Transverse colon (tissue), 4 donors: ENCODE measurements at regions not wholly inside any gene's neighbourhood (a gene's known extent, or its start where the extent isn't known, plus 50 kb on each side); places are given as distances from the start of the nearest gene placed in this dataset.

ENCODE experiments used
- DNase-seq: peaks from one replicate; pipeline ENCODE4 v3.0.0-alpha.2; 2019
- H3K27ac ChIP-seq, 4 donors: fragments of 200-600 bp; sonication (generic); 2 replicates each; pipeline ENCODE4 v1.5.1; 2016 to 2018; ENCODE audit warnings: inconsistent platforms in 4 of 4
- H3K27me3 ChIP-seq: fragments of 200-600 bp; sonication (generic); 2 replicates; pipeline ENCODE4 v1.5.1; 2017; ENCODE audit warnings: inconsistent platforms
- H3K36me3 ChIP-seq, 4 donors: fragments of 200-600 bp; sonication (generic); 2 replicates each; pipeline ENCODE4 v1.5.1; 2017 to 2019; ENCODE audit warnings: inconsistent platforms in 4 of 4
- H3K4me1 ChIP-seq, 4 donors: fragments of 200-600 bp; sonication (generic); 2 replicates each; pipeline ENCODE4 v1.5.1; 2017 to 2020; ENCODE audit warnings: inconsistent platforms in 4 of 4
- H3K4me3 ChIP-seq, 4 donors: fragments of 200-600 bp; sonication (generic); 1 replicate in 1 of 4; 2 replicates in 3 of 4; pipeline versions ENCODE4 v1.5.1 to v1.6.1; 2017 to 2019; ENCODE audit warnings: inconsistent platforms in 4 of 4
- H3K9me3 ChIP-seq, 2 donors: fragments of 200-600 bp; sonication (generic); 2 replicates each; pipeline ENCODE4 v1.5.1; 2017 to 2019; ENCODE audit warnings: inconsistent platforms in 2 of 2
- EP300 ChIP-seq: sonication (generic); formaldehyde crosslinking; IDR thresholded peaks from one replicate; pipeline ENCODE4 v1.6.1; 2017; ENCODE audit warnings: antibody characterized with exemption, low read depth
- POLR2A ChIP-seq: fragments of 450-650 bp; IDR thresholded peaks from one replicate; pipeline ENCODE4 v1.6.1; 2016; ENCODE audit warnings: antibody characterized with exemption, mild to moderate bottlenecking, moderate library complexity
- POLR2AphosphoS5 ChIP-seq, 3 donors: sonication (generic); formaldehyde crosslinking; IDR thresholded peaks; one replicate each; pipeline ENCODE4 v1.6.1; 2016; ENCODE audit warnings: antibody characterized with exemption in 3 of 3
- WGBS, 2 donors: methylation state at CpG; one replicate each; pipeline ENCODE4 v1.1.5; 2018; ENCODE audit warnings: low coverage in 1 of 2; 5-methylcytosine and 5-hydroxymethylcytosine counted together
- in situ Hi-C, 4 donors: fragments of 200-750 bp; cut with MboI; loops; one replicate each; pipeline versions ENCODE4 v1.15.0 to v1.15.1; 2017; ENCODE audit warnings: low sequenced_read_pairs in 3 of 4, low pct_ligation_motif_present in 1 of 4, low pct_unique_long_range_greater_than_20kb in 1 of 4
- intact Hi-C: fragments of 100-400 bp; cut with DNase I; formaldehyde crosslinking; loops from one replicate; pipeline ENCODE4 v1.15.1; 2023; ENCODE audit warnings: low total_unique reads
- TF ChIP-seq, protein P1 (sequence below), 5 experiments: fragments of 200-600 bp in 3 of 5; fragments of 450-650 bp in 2 of 5; sonication (generic) in 3 of 5; IDR thresholded peaks; 1 replicate in 2 of 5; 2 replicates in 3 of 5; pipeline ENCODE4 v1.5.1; 2016 to 2017; ENCODE audit warnings: antibody characterized with exemption in 5 of 5, inconsistent platforms in 3 of 5, mild to moderate bottlenecking in 2 of 5, moderate library complexity in 1 of 5

DNA sequence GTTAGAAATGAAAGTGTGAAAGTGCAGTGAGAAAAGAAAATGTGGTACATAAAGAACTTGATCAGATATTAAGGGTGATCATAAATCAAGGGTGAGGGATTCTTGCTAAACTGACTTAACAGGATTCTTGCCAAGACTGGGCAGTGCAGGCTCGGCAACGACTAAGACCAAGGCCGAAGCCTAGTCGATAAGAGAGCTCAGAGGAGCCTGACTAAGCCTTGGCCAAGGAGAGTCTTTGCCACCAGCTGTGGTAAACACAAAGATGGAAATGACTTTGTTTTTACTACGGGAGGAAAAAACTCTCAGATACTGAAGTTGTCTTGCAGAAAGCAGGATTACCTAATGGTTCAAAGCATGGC lies 196.6 kb downstream of the LY86 start:
- Histone ChIP-seq H3K27ac (no peak overlapping the region), H3K36me3 (no peaks in the 10 kb centered on the region), H3K4me3 (no peak overlapping the region), H3K27me3 (no peaks in the 10 kb centered on the region), H3K4me1 (peaks cover 0 to 15% (median 0%) of the 10 kb centered on the region in 4 donors), H3K9me3 (no peaks in the 10 kb centered on the region)
- 80 to 91% methylated on average over 1 to 5 of the region's 5 CpGs for WGBS, 2 donors
- intact Hi-C loops (no loop called here), in situ Hi-C loops (no loop called here)
- DNase-seq, result no peak
- TF ChIP-seq POLR2AphosphoS5 (IDR thresholded peaks at IDR 0.05) (no peak), EP300 (no peak), POLR2A (no peak)
- TF ChIP-seq, protein P1, sequence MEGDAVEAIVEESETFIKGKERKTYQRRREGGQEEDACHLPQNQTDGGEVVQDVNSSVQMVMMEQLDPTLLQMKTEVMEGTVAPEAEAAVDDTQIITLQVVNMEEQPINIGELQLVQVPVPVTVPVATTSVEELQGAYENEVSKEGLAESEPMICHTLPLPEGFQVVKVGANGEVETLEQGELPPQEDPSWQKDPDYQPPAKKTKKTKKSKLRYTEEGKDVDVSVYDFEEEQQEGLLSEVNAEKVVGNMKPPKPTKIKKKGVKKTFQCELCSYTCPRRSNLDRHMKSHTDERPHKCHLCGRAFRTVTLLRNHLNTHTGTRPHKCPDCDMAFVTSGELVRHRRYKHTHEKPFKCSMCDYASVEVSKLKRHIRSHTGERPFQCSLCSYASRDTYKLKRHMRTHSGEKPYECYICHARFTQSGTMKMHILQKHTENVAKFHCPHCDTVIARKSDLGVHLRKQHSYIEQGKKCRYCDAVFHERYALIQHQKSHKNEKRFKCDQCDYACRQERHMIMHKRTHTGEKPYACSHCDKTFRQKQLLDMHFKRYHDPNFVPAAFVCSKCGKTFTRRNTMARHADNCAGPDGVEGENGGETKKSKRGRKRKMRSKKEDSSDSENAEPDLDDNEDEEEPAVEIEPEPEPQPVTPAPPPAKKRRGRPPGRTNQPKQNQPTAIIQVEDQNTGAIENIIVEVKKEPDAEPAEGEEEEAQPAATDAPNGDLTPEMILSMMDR (IDR thresholded peaks at IDR 0.05), result no peak

DNA sequence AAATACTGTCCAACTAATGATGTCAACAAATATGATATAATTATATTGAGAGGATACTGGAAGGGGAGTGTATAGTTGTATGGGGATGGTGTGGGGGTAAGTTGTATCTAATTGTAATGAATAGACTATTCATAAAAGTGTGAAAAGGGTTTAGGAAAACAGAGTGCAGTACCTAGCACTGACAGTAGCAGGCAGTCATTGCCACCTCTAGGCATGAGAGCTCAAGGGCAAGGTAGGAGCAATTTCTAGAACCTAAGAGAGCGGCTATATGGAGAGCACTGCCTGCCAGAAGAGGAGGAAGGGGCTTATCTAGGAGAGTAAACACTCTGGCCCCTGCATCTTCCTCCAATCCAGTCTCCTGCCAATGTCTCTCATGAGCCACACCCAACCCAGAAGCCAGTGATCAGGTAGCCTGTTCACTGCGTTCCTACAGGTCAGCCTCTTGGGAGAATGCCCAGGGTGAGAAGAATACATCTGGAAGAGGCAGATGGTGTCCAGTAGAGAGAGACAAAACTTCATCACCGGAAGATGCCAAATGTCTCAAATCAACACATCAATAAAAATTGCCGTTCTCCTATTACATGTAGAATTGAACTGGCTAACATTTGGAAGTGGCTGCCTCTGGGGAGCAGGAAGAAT lies 200.0 kb downstream of the LY86 start:
- Histone ChIP-seq H3K9me3 (no peaks in the 10 kb centered on the region), H3K4me3 (no peak overlapping the region), H3K27ac (no peak overlapping the region), H3K27me3 (no peaks in the 10 kb centered on the region), H3K36me3 (no peaks in the 10 kb centered on the region), H3K4me1 (peaks cover 0 to 7% (median 0%) of the 10 kb centered on the region in 4 donors)
- in situ Hi-C loops, result no loop called here
- TF ChIP-seq POLR2AphosphoS5 (IDR thresholded peaks at IDR 0.05) (no peak), EP300 (no peak)
- TF ChIP-seq, protein P1 (IDR thresholded peaks at IDR 0.05), result peak; percentile 47 to 75 (median 59)
- intact Hi-C loops, result no loop called here
- peak; percentile 41 for DNase-seq
- 63 to 67% methylated on average over 2 to 4 of the region's 4 CpGs for WGBS, 2 donors

DNA sequence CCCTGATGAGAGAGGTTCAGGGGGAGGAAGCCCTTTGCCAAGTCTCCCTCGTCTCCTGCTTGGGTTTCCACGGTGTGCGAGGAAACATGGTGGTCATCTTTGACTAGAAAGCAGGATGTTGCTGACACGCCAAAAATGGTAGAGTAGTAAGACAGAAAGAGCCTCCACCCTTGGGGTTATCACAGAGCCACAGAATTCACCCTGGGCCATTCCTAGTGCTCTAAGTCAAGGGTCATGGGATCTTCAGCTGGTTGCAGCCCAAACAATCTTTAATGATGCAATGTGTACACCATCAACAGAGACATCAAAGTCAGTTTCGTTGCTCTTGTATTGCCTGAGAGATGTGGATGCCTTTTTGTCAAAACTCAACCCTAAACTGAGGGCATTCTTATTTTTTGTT lies 201.9 kb downstream of the LY86 start:
- no peaks in the 10 kb centered on the region for H3K36me3 ChIP-seq
- intact Hi-C loops, result no loop called here
- H3K27me3 ChIP-seq, result no peaks in the 10 kb centered on the region
- TF ChIP-seq EP300 (no peak), POLR2A (no peak), POLR2AphosphoS5 (IDR thresholded peaks at IDR 0.05) (no peak)
- TF ChIP-seq, protein P1 (IDR thresholded peaks at IDR 0.05), result no peak
- in situ Hi-C loops, result no loop called here
- H3K4me3 ChIP-seq, result no peak overlapping the region
- no peaks in the 10 kb centered on the region for H3K4me1 ChIP-seq
- WGBS, 2 donors, result 83 to 94% methylated on average over 1 to 5 of the region's 5 CpGs
- H3K9me3 ChIP-seq, result no peaks in the 10 kb centered on the region
- H3K27ac ChIP-seq, result no peak overlapping the region
- no peak for DNase-seq

DNA sequence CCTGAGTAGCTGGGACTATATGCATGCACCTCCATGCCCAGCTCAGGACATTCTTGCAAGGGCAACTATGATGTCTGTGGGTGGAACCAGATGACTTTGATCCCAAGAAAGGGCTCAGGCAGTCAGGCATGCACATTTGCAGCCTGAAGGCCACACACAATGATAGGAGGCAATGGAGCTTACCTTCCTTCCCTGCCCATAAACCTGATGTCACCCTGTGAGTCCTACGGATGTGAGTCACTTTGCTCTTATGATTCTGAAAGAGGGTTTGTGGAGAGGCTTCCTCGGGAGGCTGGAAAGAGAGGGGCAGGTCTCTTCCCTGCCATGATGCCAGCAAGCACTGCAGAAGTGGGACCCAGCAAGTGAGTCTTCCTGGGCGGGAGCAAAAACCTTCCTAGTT lies 202.4 kb downstream of the LY86 start:
- Histone ChIP-seq H3K27me3 (no peaks in the 10 kb centered on the region), H3K9me3 (no peaks in the 10 kb centered on the region), H3K36me3 (no peaks in the 10 kb centered on the region), H3K27ac (no peak overlapping the region), H3K4me1 (no peaks in the 10 kb centered on the region), H3K4me3 (no peak overlapping the region)
- TF ChIP-seq POLR2A, result no peak
- peak in 1 of 3 donors; percentile 9 for TF ChIP-seq POLR2AphosphoS5 (IDR thresholded peaks at IDR 0.05)
- TF ChIP-seq EP300, result no peak
- TF ChIP-seq, protein P1 (IDR thresholded peaks at IDR 0.05), result no peak
- intact Hi-C loops (no loop called here), in situ Hi-C loops (no loop called here)
- peak; percentile 32 for DNase-seq
- WGBS, 2 donors, result 92% methylated on average over 3 of the region's 3 CpGs; no CpG with 5 or more reads in 1 of the 2 donors
